HCT116 (cell line): ENCODE measurements at regions not wholly inside any gene's neighbourhood (a gene's known extent, or its start where the extent isn't known, plus 50 kb on each side); places are given as distances from the start of the nearest gene placed in this dataset.
A peak's percentile ranks its signal among the peaks of the same experiment; 100 is the strongest.

Experiments used
- ATAC-seq: fragments of 200-7000 bp; cut with Tn5 transposase; 2 replicates; pipeline ENCODE4 v1.9.1; 2020; ENCODE audit warnings: mild to moderate bottlenecking, moderate library complexity
- BruUV-seq: library from RNA; stranded (reverse); fragments of 400-500 nt; replicated peaks from 2 replicates; lab custom pipeline; 2021; lab: Mats Ljungman, UMichigan
- CTCF ChIA-PET: fragments of 300-600 bp; sonication (Branson Sonifier 250); formaldehyde crosslinking; loops from one replicate; lab custom pipeline; 2021; ENCODE audit warnings: antibody characterized with exemption; lab: Charles Lee
- POLR2A ChIA-PET: fragments of 300-600, 350-600 bp; sonication (Branson Sonifier 250); formaldehyde crosslinking; loops from one replicate; lab custom pipeline; 2021; ENCODE audit warnings: antibody characterized with exemption; lab: Charles Lee
- RAD21 ChIA-PET, 2 experiments: fragments of 300-600 bp; sonication (Branson Sonifier 250); formaldehyde crosslinking; loops; one replicate each; lab custom pipeline; 2023; ENCODE audit warnings: low total read pairs in 2 of 2; ENCODE audit not compliant: uncharacterized antibody in 2 of 2, unreplicated experiment in 2 of 2, low non-redundant PET in 1 of 2; lab: Charles Lee
- DNase-seq: peaks from one replicate; pipeline ENCODE4 v3.0.0-alpha.2; 2010; ENCODE audit warnings: low read depth, low spot score
- H2AFZ ChIP-seq: fragments of 200-600 bp; shearing (Covaris generic), sonication (generic); 2 replicates; pipeline ENCODE4 v1.6.1; 2017; ENCODE audit warnings: low read depth, mixed run types, mixed read lengths, antibody characterized with exemption, low read length; ENCODE audit not compliant: poor library complexity, severe bottlenecking
- H3K27ac ChIP-seq: 2 replicates; pipeline ENCODE4 v1.5.1; 2012; ENCODE audit warnings: low read depth, low read length
- H3K27me3 ChIP-seq: fragments of 200-600 bp; sonication (generic); 2 replicates; pipeline ENCODE4 v1.6.1; 2016; ENCODE audit warnings: mixed run types, low read length, mixed read lengths; ENCODE audit not compliant: insufficient read depth
- H3K36me3 ChIP-seq, 2 experiments: fragments of 200-500 bp in 1 of 2; fragments of 200-600 bp in 1 of 2; sonication (Bioruptor generic) in 1 of 2; sonication (generic) in 1 of 2; 2 replicates each; pipeline versions ENCODE4 v1.5.1 to v1.6.1; 2014 to 2016; ENCODE audit warnings: low read length in 2 of 2, inconsistent platforms in 1 of 2, mixed read lengths in 1 of 2, mixed run types in 1 of 2; ENCODE audit not compliant: insufficient read depth in 2 of 2, control insufficient read depth in 1 of 2
- H3K4me1 ChIP-seq, 2 experiments: fragments of 200-600 bp in 1 of 2; sonication (generic) in 1 of 2; 2 replicates each; pipeline versions ENCODE4 v1.5.1 to v1.6.1; 2012 to 2017; ENCODE audit warnings: low read length in 2 of 2, inconsistent platforms in 1 of 2, mild to moderate bottlenecking in 1 of 2, mixed read lengths in 1 of 2, mixed run types in 1 of 2, moderate library complexity in 1 of 2; ENCODE audit not compliant: insufficient read depth in 2 of 2, control insufficient read depth in 1 of 2
- H3K4me2 ChIP-seq: fragments of 200-600 bp; sonication (generic); 2 replicates; pipeline ENCODE4 v1.6.1; 2017; ENCODE audit warnings: mixed run types, low read length, mixed read lengths
- H3K4me3 ChIP-seq, 2 experiments: fragments of 200-600 bp in 1 of 2; sonication (generic) in 1 of 2; replicated peaks in 1 of 2; 2 replicates each; pipeline ENCODE4 v1.5.1; 2011 to 2016; ENCODE audit warnings: low read length in 2 of 2, control low read depth in 1 of 2, low read depth in 1 of 2, mild to moderate bottlenecking in 1 of 2, mixed read lengths in 1 of 2, mixed run types in 1 of 2
- H3K79me2 ChIP-seq: fragments of 200-600 bp; sonication (generic); 2 replicates; pipeline ENCODE4 v1.6.1; 2017; ENCODE audit warnings: mild to moderate bottlenecking, mixed run types, low read length, moderate library complexity, mixed read lengths; ENCODE audit not compliant: insufficient read depth
- H3K9ac ChIP-seq: fragments of 200-600 bp; sonication (generic); 2 replicates; pipeline ENCODE4 v1.6.1; 2016; ENCODE audit warnings: low read length, mixed read lengths
- H3K9me2 ChIP-seq: fragments of 200-600 bp; sonication (generic), shearing (Covaris generic); 2 replicates; pipeline ENCODE4 v1.6.1; 2017; ENCODE audit warnings: mixed run types, mild to moderate bottlenecking, moderate library complexity; ENCODE audit not compliant: insufficient read depth
- H3K9me3 ChIP-seq, 2 experiments: fragments of 200-500 bp in 1 of 2; fragments of 200-600 bp in 1 of 2; sonication (Bioruptor generic) in 1 of 2; sonication (generic) in 1 of 2; 2 replicates each; pipeline ENCODE4 v1.6.1; 2014 to 2017; ENCODE audit warnings: low read length in 2 of 2, mixed read lengths in 2 of 2, inconsistent platforms in 1 of 2, low read depth in 1 of 2, mild to moderate bottlenecking in 1 of 2, mixed run types in 1 of 2, moderate library complexity in 1 of 2; ENCODE audit not compliant: control insufficient read depth in 1 of 2, insufficient read depth in 1 of 2
- H4K20me1 ChIP-seq: fragments of 200-600 bp; sonication (generic), shearing (Covaris generic); 2 replicates; pipeline ENCODE4 v1.6.1; 2017; ENCODE audit warnings: mixed run types, mild to moderate bottlenecking, moderate library complexity; ENCODE audit not compliant: insufficient read depth
- CBX3 ChIP-seq: IDR thresholded peaks from 2 replicates; pipeline ENCODE4 v1.6.1; 2012; ENCODE audit warnings: low read depth
- CTCF ChIP-seq, 3 experiments: fragments of 200-600 bp in 1 of 3; sonication (generic) in 1 of 3; IDR thresholded peaks in 2 of 3; conservative IDR thresholded peaks in 1 of 3; 2 replicates each; pipeline ENCODE4 v1.5.1; 2012 to 2017; ENCODE audit warnings: low read depth in 2 of 3, low read length in 2 of 3, antibody characterized with exemption in 1 of 3, borderline replicate concordance in 1 of 3, control low read depth in 1 of 3, mild to moderate bottlenecking in 1 of 3, mixed read lengths in 1 of 3, mixed run types in 1 of 3, moderate library complexity in 1 of 3; ENCODE audit not compliant: insufficient read depth in 1 of 3
- EGR1 ChIP-seq: IDR thresholded peaks from 2 replicates; pipeline ENCODE4 v1.6.1; 2012; ENCODE audit warnings: low read depth
- EZH2 ChIP-seq: fragments of 200-600 bp; sonication (generic); IDR thresholded peaks from 2 replicates; pipeline ENCODE4 v1.6.1; 2017; ENCODE audit warnings: antibody characterized with exemption, mixed run types
- JUND ChIP-seq: IDR thresholded peaks from 2 replicates; pipeline ENCODE4 v1.6.1; 2012
- RAD21 ChIP-seq: IDR thresholded peaks from 2 replicates; pipeline ENCODE4 v1.6.1; 2012; ENCODE audit warnings: low read depth, mild to moderate bottlenecking
- SP1 ChIP-seq: IDR thresholded peaks from 2 replicates; pipeline ENCODE4 v1.6.1; 2012; ENCODE audit warnings: low read depth
- TCF7L2 ChIP-seq: IDR thresholded peaks from 2 replicates; pipeline ENCODE4 v1.7.0; 2011; ENCODE audit warnings: borderline replicate concordance, inconsistent platforms; ENCODE audit not compliant: insufficient read depth, insufficient read length; ENCODE audit errors: extremely low read depth
- YY1 ChIP-seq: IDR thresholded peaks from 2 replicates; pipeline ENCODE4 v1.6.1; 2011; ENCODE audit warnings: low read length, low read depth, moderate library complexity, mild to moderate bottlenecking; ENCODE audit not compliant: insufficient replicate concordance; ENCODE audit errors: extremely low read depth
- intact Hi-C: fragments of 100-400 bp; cut with micrococcal nuclease; formaldehyde crosslinking; loops from 2 replicates; pipeline ENCODE4 v1.10.0; 2022
- TF ChIP-seq, protein P1 (sequence below): IDR thresholded peaks from 2 replicates; pipeline ENCODE4 v1.6.1; 2012; ENCODE audit warnings: low read depth

GRCh38 chr4:126405369-126405982, 1090.7 kb downstream of the FAT4 start:
- POLR2A ChIA-PET = no interaction called here
- no peaks in the 10 kb centered on the region for H3K9me2 ChIP-seq
- ATAC-seq (peak; percentile 83), DNase-seq (no peak)
- no peaks in the 10 kb centered on the region for H3K4me1 ChIP-seq
- no peaks in the 10 kb centered on the region for H3K9me3 ChIP-seq
- no peak overlapping the region for H3K27ac ChIP-seq
- no peak overlapping the region for H3K4me3 ChIP-seq
- no peaks in the 10 kb centered on the region for H4K20me1 ChIP-seq
- CTCF ChIA-PET = no interaction called here
- H3K4me2 ChIP-seq = no peak overlapping the region
- no peak overlapping the region for H3K9ac ChIP-seq
- TF ChIP-seq CTCF (IDR thresholded peaks at IDR 0.05 in 2 of 3, conservative IDR thresholded peaks at IDR 0.05 in 1 of 3; ENCODE audit: borderline replicate concordance in 1 of 3, insufficient read depth in 1 of 3, low read depth in 2 of 3, low read length in 2 of 3) (peak; percentile 19 to 65 (median 65); a peak in 4 of 6 replicates), EGR1 (no peak), TCF7L2 (no peak), YY1 (no peak), RAD21 (peak; percentile 54), SP1 (no peak)
- TF ChIP-seq, all 23 proteins: peak for 2
- no peak overlapping the region for H2AFZ ChIP-seq
- intact Hi-C loops = loop anchor here (5.0 kb wide), 1 partner anchor 1093 kb away; the partner anchor contains the start of gene FAT4
- BruUV-seq = no TSS peak
- H3K27me3 ChIP-seq = no peaks in the 10 kb centered on the region
- RAD21 ChIA-PET = no interaction called here
- no peaks in the 10 kb centered on the region for H3K79me2 ChIP-seq
- H3K36me3 ChIP-seq = no peaks in the 10 kb centered on the region

- ChIA-PET RAD21 (no interaction called here), POLR2A (no interaction called here), CTCF (no interaction called here)
- ATAC-seq (no peak), DNase-seq (no peak)
- no peaks in the 10 kb centered on the region for H4K20me1 ChIP-seq
- no TSS peak for BruUV-seq
- no peaks in the 10 kb centered on the region for H3K9me3 ChIP-seq
- no peaks in the 10 kb centered on the region for H3K27me3 ChIP-seq
- H3K27ac ChIP-seq = no peak overlapping the region
- H3K4me1 ChIP-seq = no peaks in the 10 kb centered on the region
- H3K4me2 ChIP-seq = no peak overlapping the region
- no peak overlapping the region for H3K4me3 ChIP-seq
- H3K79me2 ChIP-seq = no peaks in the 10 kb centered on the region
- H2AFZ ChIP-seq = no peak overlapping the region
- no peaks in the 10 kb centered on the region for H3K9me2 ChIP-seq
- no peak overlapping the region for H3K9ac ChIP-seq
- H3K36me3 ChIP-seq = no peaks in the 10 kb centered on the region
- intact Hi-C loops = loop anchor here (5.0 kb wide), 1 partner anchor 1097 kb away; the partner anchor contains the start of gene FAT4
- TF ChIP-seq SP1 (no peak), JUND (no peak), EZH2 (no peak), YY1 (no peak), TCF7L2 (no peak), CTCF (IDR thresholded peaks at IDR 0.05 in 2 of 3, conservative IDR thresholded peaks at IDR 0.05 in 1 of 3; ENCODE audit: borderline replicate concordance in 1 of 3, insufficient read depth in 1 of 3, low read depth in 2 of 3, low read length in 2 of 3) (no peak), CBX3 (no peak)
- TF ChIP-seq, protein P1, sequence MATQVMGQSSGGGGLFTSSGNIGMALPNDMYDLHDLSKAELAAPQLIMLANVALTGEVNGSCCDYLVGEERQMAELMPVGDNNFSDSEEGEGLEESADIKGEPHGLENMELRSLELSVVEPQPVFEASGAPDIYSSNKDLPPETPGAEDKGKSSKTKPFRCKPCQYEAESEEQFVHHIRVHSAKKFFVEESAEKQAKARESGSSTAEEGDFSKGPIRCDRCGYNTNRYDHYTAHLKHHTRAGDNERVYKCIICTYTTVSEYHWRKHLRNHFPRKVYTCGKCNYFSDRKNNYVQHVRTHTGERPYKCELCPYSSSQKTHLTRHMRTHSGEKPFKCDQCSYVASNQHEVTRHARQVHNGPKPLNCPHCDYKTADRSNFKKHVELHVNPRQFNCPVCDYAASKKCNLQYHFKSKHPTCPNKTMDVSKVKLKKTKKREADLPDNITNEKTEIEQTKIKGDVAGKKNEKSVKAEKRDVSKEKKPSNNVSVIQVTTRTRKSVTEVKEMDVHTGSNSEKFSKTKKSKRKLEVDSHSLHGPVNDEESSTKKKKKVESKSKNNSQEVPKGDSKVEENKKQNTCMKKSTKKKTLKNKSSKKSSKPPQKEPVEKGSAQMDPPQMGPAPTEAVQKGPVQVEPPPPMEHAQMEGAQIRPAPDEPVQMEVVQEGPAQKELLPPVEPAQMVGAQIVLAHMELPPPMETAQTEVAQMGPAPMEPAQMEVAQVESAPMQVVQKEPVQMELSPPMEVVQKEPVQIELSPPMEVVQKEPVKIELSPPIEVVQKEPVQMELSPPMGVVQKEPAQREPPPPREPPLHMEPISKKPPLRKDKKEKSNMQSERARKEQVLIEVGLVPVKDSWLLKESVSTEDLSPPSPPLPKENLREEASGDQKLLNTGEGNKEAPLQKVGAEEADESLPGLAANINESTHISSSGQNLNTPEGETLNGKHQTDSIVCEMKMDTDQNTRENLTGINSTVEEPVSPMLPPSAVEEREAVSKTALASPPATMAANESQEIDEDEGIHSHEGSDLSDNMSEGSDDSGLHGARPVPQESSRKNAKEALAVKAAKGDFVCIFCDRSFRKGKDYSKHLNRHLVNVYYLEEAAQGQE = no peak
Measured at GRCh38 chr4:126409746-126410145, 1095.0 kb downstream of the FAT4 start.
